ENCODE measurements at regions not wholly inside any gene's neighbourhood (a gene's known extent, or its start where the extent isn't known, plus 50 kb on each side); places are given as distances from the start of the nearest gene placed in this dataset.

DNA sequence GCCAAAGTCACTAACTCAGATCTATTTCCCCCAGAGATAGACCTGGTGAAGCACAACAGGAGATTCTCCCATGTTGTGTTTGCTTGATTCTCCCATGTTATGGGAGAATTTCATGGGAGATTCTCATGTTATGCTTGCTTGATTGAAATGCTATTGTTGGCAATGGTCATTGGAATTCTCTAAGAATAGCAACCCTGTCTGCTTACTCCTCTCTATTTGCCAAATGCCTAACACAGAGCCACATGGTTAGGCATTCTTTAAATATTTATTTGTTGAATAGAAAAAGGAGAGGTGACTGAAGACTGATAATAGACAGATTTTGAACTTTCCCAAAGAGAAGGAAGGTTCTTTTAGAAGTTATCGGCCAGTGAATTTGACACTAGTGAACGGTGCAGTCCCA lies 111.5 kb upstream of the MPHOSPH6 start:
- Histone ChIP-seq H4K91ac (replicated peaks; ENCODE audit: insufficient read length, low read length) (no peak overlapping the region), H3K36me3 (ENCODE audit: control insufficient read depth in 2 of 4, insufficient read depth in 4 of 4, low read length in 3 of 4) (no peaks in the 10 kb centered on the region), H3K4ac (replicated peaks; ENCODE audit: insufficient read length, low read depth, low read length) (no peak overlapping the region), H2BK12ac (ENCODE audit: low read depth, low read length) (no peak overlapping the region), H2BK20ac (ENCODE audit: low read length) (no peak overlapping the region), H3K14ac (ENCODE audit: insufficient read length) (no peak overlapping the region), H3K4me1 (replicated peaks in 1 of 4; ENCODE audit: control insufficient read depth in 3 of 4, insufficient read depth in 4 of 4, low read length in 3 of 4) (no peaks in the 10 kb centered on the region), H3K79me2 (ENCODE audit: control insufficient read depth in 1 of 2, insufficient read depth in 2 of 2, low read length in 2 of 2) (no peaks in the 10 kb centered on the region), H2BK5ac (ENCODE audit: low read depth, low read length) (no peak overlapping the region), H2BK120ac (replicated peaks; ENCODE audit: low read depth, low read length) (no peak overlapping the region), H4K8ac (ENCODE audit: extremely low read depth, insufficient read depth, low read length) (no peak overlapping the region), H3K23me2 (ENCODE audit: low read depth, low read length) (peaks cover 3% of the 10 kb centered on the region; the same call in 1 of the 2 replicates), H3K79me1 (ENCODE audit: low read depth, low read length) (no peaks in the 10 kb centered on the region), H4K5ac (ENCODE audit: insufficient read length, low read depth, low read length) (no peak overlapping the region), H3K27me3 (replicated peaks in 1 of 4; ENCODE audit: control insufficient read depth in 3 of 4, extremely low read depth in 1 of 4, insufficient read depth in 3 of 4, low read length in 3 of 4) (no peaks in the 10 kb centered on the region), H3K9me3 (ENCODE audit: insufficient read depth in 2 of 2, low read depth in 1 of 2, low read length in 1 of 2) (peaks cover 0 to 5% of the 10 kb centered on the region in 2 experiments; a peak in 1 of 4 replicates), H4K20me1 (replicated peaks in 1 of 2; ENCODE audit: control insufficient read depth in 1 of 2, insufficient read depth in 2 of 2, low read length in 2 of 2) (no peaks in the 10 kb centered on the region), H2AFZ (ENCODE audit: low read length) (no peak overlapping the region), H3K9ac (replicated peaks in 1 of 4; ENCODE audit: extremely low read depth in 1 of 4, low read depth in 3 of 4, low read length in 3 of 4) (no peak overlapping the region), H3K18ac (ENCODE audit: extremely low read depth, low read length) (no peak overlapping the region), H3K56ac (replicated peaks; ENCODE audit: insufficient read length, low read depth, low read length) (no peak overlapping the region), H3K4me2 (ENCODE audit: insufficient read depth in 1 of 2, low read depth in 2 of 2, low read length in 2 of 2) (no peak overlapping the region), H2AK5ac (ENCODE audit: low read depth, low read length) (no peak overlapping the region), H3K4me3 (ENCODE audit: extremely low read depth in 1 of 4, insufficient read depth in 2 of 4, low read depth in 3 of 4, low read length in 4 of 4) (no peak overlapping the region), H2BK15ac (ENCODE audit: low read length) (no peak overlapping the region), H3K23ac (ENCODE audit: insufficient read length) (no peak overlapping the region), H3K27ac (ENCODE audit: low read depth, low read length) (no peak overlapping the region)
- ChIA-PET POLR2A (ENCODE audit: partially characterized antibody) (no interaction called here), CTCF (ENCODE audit: partially characterized antibody) (interaction anchor here (1.6 kb wide), 1 partner anchor 284 kb away, joined by 3 read pairs; no protein-coding TSS in a partner anchor)
- no peak for DNase-seq (ENCODE audit: low read depth in 1 of 2, low spot score in 2 of 2)
- TF ChIP-seq JUND (IDR thresholded peaks at IDR 0.05; ENCODE audit: low read length) (no peak), CBX8 (IDR thresholded peaks at IDR 0.05; ENCODE audit: borderline replicate concordance, low read depth, low read length) (no peak), SP2 (IDR thresholded peaks at IDR 0.05; ENCODE audit: low read length) (no peak), YY1 (IDR thresholded peaks at IDR 0.05; ENCODE audit: low read depth, low read length) (no peak), CEBPB (IDR thresholded peaks at IDR 0.05; ENCODE audit: low read depth, low read length) (no peak), SIX5 (IDR thresholded peaks at IDR 0.05; ENCODE audit: low read depth, low read length) (no peak), EP300 (IDR thresholded peaks at IDR 0.05; ENCODE audit: borderline replicate concordance in 1 of 2, low read depth in 2 of 2, low read length in 2 of 2) (no peak), TEAD4 (IDR thresholded peaks at IDR 0.05; ENCODE audit: low read depth, low read length) (no peak), KDM5A (IDR thresholded peaks at IDR 0.05; ENCODE audit: low read length) (no peak), KDM4A (IDR thresholded peaks at IDR 0.05; ENCODE audit: low read depth, low read length, severe bottlenecking) (no peak), PHF8 (conservative IDR thresholded peaks at IDR 0.05; ENCODE audit: low read depth, low read length) (no peak), RFX5 (IDR thresholded peaks at IDR 0.05; ENCODE audit: borderline replicate concordance, low read depth, low read length) (no peak), SAP30 (IDR thresholded peaks at IDR 0.05; ENCODE audit: insufficient read depth, insufficient replicate concordance, low read length) (no peak), POLR2A (IDR thresholded peaks at IDR 0.05; ENCODE audit: control extremely low read depth in 1 of 2, low read depth in 2 of 2, low read length in 2 of 2) (no peak), TCF12 (IDR thresholded peaks at IDR 0.05; ENCODE audit: low read depth, low read length) (no peak), ASH2L (IDR thresholded peaks at IDR 0.05; ENCODE audit: low read length) (no peak)
- FAIRE-seq = no peak
- 82% methylated on average over 2 of the region's 2 CpGs; no CpG with 5 or more reads in 1 of the 2 experiments for WGBS, 2 experiments (ENCODE audit: extremely low coverage in 1 of 2, insufficient coverage in 1 of 2, insufficient read length in 1 of 2, insufficient replicate concordance in 2 of 2, low coverage in 1 of 2, low lambda C conversion rate in 2 of 2, missing lambda C conversion rate in 1 of 2)

All from H1 (cell line).